ENCODE measurements at regions not wholly inside any gene's neighbourhood (a gene's known extent, or its start where the extent isn't known, plus 50 kb on each side); places are given as distances from the start of the nearest gene placed in this dataset.

GRCh38 chr11:38013157-38013556 is 1415.1 kb upstream of the RAG2 start:
- Histone ChIP-seq H2AFZ (ENCODE audit: low read length) (no peak overlapping the region), H3K36me3 (ENCODE audit: insufficient read depth, low read length) (no peaks in the 10 kb centered on the region), H3K27ac (ENCODE audit: low read depth, low read length) (no peak overlapping the region), H4K20me1 (ENCODE audit: insufficient read depth, low read length) (no peaks in the 10 kb centered on the region), H3K4me2 (ENCODE audit: insufficient read depth, low read length) (no peak overlapping the region), H3K79me2 (ENCODE audit: insufficient read depth, low read length) (no peaks in the 10 kb centered on the region), H3K27me3 (ENCODE audit: insufficient read depth, low read length) (no peaks in the 10 kb centered on the region), H3K4me1 (ENCODE audit: insufficient read depth, low read length) (no peaks in the 10 kb centered on the region), H3K4me3 (ENCODE audit: insufficient read depth, low read length) (no peak overlapping the region), H3K9me3 (ENCODE audit: low read depth, low read length) (no peaks in the 10 kb centered on the region)
- TF ChIP-seq CTCF (IDR thresholded peaks at IDR 0.05; ENCODE audit: extremely low read depth, low read depth, low read length), result no peak
- no peak for DNase-seq (ENCODE audit: insufficient read length, low spot score, missing footprints)

GRCh38 chr11:38011496-38011895 is 1413.5 kb upstream of the RAG2 start:
- Histone ChIP-seq H3K27ac (ENCODE audit: low read depth, low read length) (no peak overlapping the region), H3K79me2 (ENCODE audit: insufficient read depth, low read length) (no peaks in the 10 kb centered on the region), H3K27me3 (ENCODE audit: insufficient read depth, low read length) (no peaks in the 10 kb centered on the region), H2AFZ (ENCODE audit: low read length) (no peak overlapping the region), H3K4me3 (ENCODE audit: insufficient read depth, low read length) (no peak overlapping the region), H3K36me3 (ENCODE audit: insufficient read depth, low read length) (no peaks in the 10 kb centered on the region), H3K4me2 (ENCODE audit: insufficient read depth, low read length) (no peak overlapping the region), H3K4me1 (ENCODE audit: insufficient read depth, low read length) (no peaks in the 10 kb centered on the region), H3K9me3 (ENCODE audit: low read depth, low read length) (no peaks in the 10 kb centered on the region), H4K20me1 (ENCODE audit: insufficient read depth, low read length) (no peaks in the 10 kb centered on the region)
- TF ChIP-seq CTCF (IDR thresholded peaks at IDR 0.05; ENCODE audit: extremely low read depth, low read depth, low read length), result no peak
- no peak for DNase-seq (ENCODE audit: insufficient read length, low spot score, missing footprints)

- H4K20me1 ChIP-seq (ENCODE audit: insufficient read depth, low read length), result no peaks in the 10 kb centered on the region
- no peak overlapping the region for H3K4me2 ChIP-seq (ENCODE audit: insufficient read depth, low read length)
- DNase-seq (ENCODE audit: insufficient read length, low spot score, missing footprints), result no peak
- H3K27me3 ChIP-seq (ENCODE audit: insufficient read depth, low read length), result no peaks in the 10 kb centered on the region
- H3K36me3 ChIP-seq (ENCODE audit: insufficient read depth, low read length), result no peaks in the 10 kb centered on the region
- H3K27ac ChIP-seq (ENCODE audit: low read depth, low read length), result no peak overlapping the region
- H3K9me3 ChIP-seq (ENCODE audit: low read depth, low read length), result no peaks in the 10 kb centered on the region
- TF ChIP-seq CTCF (IDR thresholded peaks at IDR 0.05; ENCODE audit: extremely low read depth, low read depth, low read length), result no peak
- peaks cover 4% of the 10 kb centered on the region for H3K4me1 ChIP-seq (ENCODE audit: insufficient read depth, low read length)
- no peak overlapping the region for H2AFZ ChIP-seq (ENCODE audit: low read length)
- no peaks in the 10 kb centered on the region for H3K79me2 ChIP-seq (ENCODE audit: insufficient read depth, low read length)
- H3K4me3 ChIP-seq (ENCODE audit: insufficient read depth, low read length), result no peak overlapping the region
Measured at GRCh38 chr11:38009932-38010331, 1411.9 kb upstream of the RAG2 start.

GRCh38 chr11:38006466-38006865 is 1408.4 kb upstream of the RAG2 start:
- Histone ChIP-seq H4K20me1 (ENCODE audit: insufficient read depth, low read length) (no peaks in the 10 kb centered on the region), H3K4me3 (ENCODE audit: insufficient read depth, low read length) (no peak overlapping the region), H3K27ac (ENCODE audit: low read depth, low read length) (no peak overlapping the region), H3K79me2 (ENCODE audit: insufficient read depth, low read length) (no peaks in the 10 kb centered on the region), H2AFZ (ENCODE audit: low read length) (no peak overlapping the region), H3K4me1 (ENCODE audit: insufficient read depth, low read length) (peaks cover 4% of the 10 kb centered on the region), H3K36me3 (ENCODE audit: insufficient read depth, low read length) (no peaks in the 10 kb centered on the region), H3K4me2 (ENCODE audit: insufficient read depth, low read length) (no peak overlapping the region), H3K9me3 (ENCODE audit: low read depth, low read length) (no peaks in the 10 kb centered on the region), H3K27me3 (ENCODE audit: insufficient read depth, low read length) (no peaks in the 10 kb centered on the region)
- no peak for DNase-seq (ENCODE audit: insufficient read length, low spot score, missing footprints)
- no peak for TF ChIP-seq CTCF (IDR thresholded peaks at IDR 0.05; ENCODE audit: extremely low read depth, low read depth, low read length)

All from osteoblast (primary cell).